Immature natural killer cell (primary cell): ENCODE measurements at regions not wholly inside any gene's neighbourhood (a gene's known extent, or its start where the extent isn't known, plus 50 kb on each side); places are given as distances from the start of the nearest gene placed in this dataset.
"Not testable (repeated sequence)": the region's sequence is repeated elsewhere in the genome, so short reads cannot be mapped to it uniquely, and the experiment has no call there.

Source experiments
- DNase-seq, 3 donors: peaks; one replicate each; pipeline ENCODE4 v3.0.0; 2022; ENCODE audit warnings: mixed read lengths in 1 of 3
- H3K27ac Mint-ChIP-seq, 6 donors: one replicate each; pipeline ENCODE4 v1.8.0; 2020; ENCODE audit warnings: mixed read lengths in 6 of 6, mild to moderate bottlenecking in 5 of 6, inconsistent platforms in 4 of 6, moderate library complexity in 3 of 6
- H3K27me3 Mint-ChIP-seq, 3 donors: one replicate each; pipeline ENCODE4 v1.8.0; 2020 to 2021; ENCODE audit warnings: low read depth in 3 of 3, mild to moderate bottlenecking in 3 of 3, mixed read lengths in 3 of 3, moderate library complexity in 3 of 3, inconsistent platforms in 1 of 3
- H3K36me3 Mint-ChIP-seq, 3 donors: one replicate each; pipeline ENCODE4 v1.8.0; 2020; ENCODE audit warnings: mixed read lengths in 3 of 3, inconsistent platforms in 2 of 3, mild to moderate bottlenecking in 2 of 3
- H3K4me1 Mint-ChIP-seq, 2 donors: one replicate each; pipeline ENCODE4 v1.8.0; 2020; ENCODE audit warnings: inconsistent platforms in 2 of 2, mild to moderate bottlenecking in 2 of 2, mixed read lengths in 2 of 2, moderate library complexity in 1 of 2
- H3K4me3 Mint-ChIP-seq, 5 donors: one replicate each; pipeline ENCODE4 v1.8.0; 2020; ENCODE audit warnings: mild to moderate bottlenecking in 5 of 5, mixed read lengths in 5 of 5, inconsistent platforms in 3 of 5, moderate library complexity in 3 of 5
- H3K9me3 Mint-ChIP-seq, 6 donors: one replicate each; pipeline ENCODE4 v1.8.0; 2020; ENCODE audit warnings: mild to moderate bottlenecking in 6 of 6, mixed read lengths in 6 of 6, inconsistent platforms in 4 of 6, moderate library complexity in 3 of 6

- H3K27ac Mint-ChIP-seq, H3K4me3 Mint-ChIP-seq, H3K4me1 Mint-ChIP-seq, H3K36me3 Mint-ChIP-seq, H3K9me3 Mint-ChIP-seq, H3K27me3 Mint-ChIP-seq: not testable (repeated sequence)
- DNase-seq = peak in 1 of 3 donors; percentile 0
Observed at GRCh38 chr21:7798446-7798845, 2722.9 kb upstream of the TPTE start.

- not testable (repeated sequence) for H3K4me3 Mint-ChIP-seq, H3K4me1 Mint-ChIP-seq, H3K9me3 Mint-ChIP-seq, H3K27me3 Mint-ChIP-seq, DNase-seq, H3K36me3 Mint-ChIP-seq, H3K27ac Mint-ChIP-seq
Observed at GRCh38 chr21:7799697-7800096, 2721.7 kb upstream of the TPTE start.

- DNase-seq, H3K27me3 Mint-ChIP-seq, H3K4me3 Mint-ChIP-seq, H3K4me1 Mint-ChIP-seq, H3K9me3 Mint-ChIP-seq, H3K27ac Mint-ChIP-seq, H3K36me3 Mint-ChIP-seq: not testable (repeated sequence)
Observed at GRCh38 chr21:7813475-7813874, 2707.9 kb upstream of the TPTE start.

GRCh38 chr21:7817013-7817412 is 2704.4 kb upstream of the TPTE start:
- not testable (repeated sequence) for H3K36me3 Mint-ChIP-seq, H3K4me3 Mint-ChIP-seq, H3K9me3 Mint-ChIP-seq, H3K4me1 Mint-ChIP-seq, DNase-seq, H3K27me3 Mint-ChIP-seq, H3K27ac Mint-ChIP-seq

- not testable (repeated sequence) for DNase-seq, H3K9me3 Mint-ChIP-seq, H3K4me3 Mint-ChIP-seq, H3K4me1 Mint-ChIP-seq, H3K27ac Mint-ChIP-seq, H3K36me3 Mint-ChIP-seq, H3K27me3 Mint-ChIP-seq
Observed at GRCh38 chr21:7819301-7819700, 2702.1 kb upstream of the TPTE start.

GRCh38 chr21:7825627-7826026 is 2695.8 kb upstream of the TPTE start:
- DNase-seq, H3K27me3 Mint-ChIP-seq, H3K4me3 Mint-ChIP-seq, H3K9me3 Mint-ChIP-seq, H3K36me3 Mint-ChIP-seq, H3K4me1 Mint-ChIP-seq, H3K27ac Mint-ChIP-seq: not testable (repeated sequence)

- not testable (repeated sequence) for DNase-seq, H3K4me3 Mint-ChIP-seq, H3K36me3 Mint-ChIP-seq, H3K9me3 Mint-ChIP-seq, H3K27ac Mint-ChIP-seq, H3K27me3 Mint-ChIP-seq, H3K4me1 Mint-ChIP-seq
Observed at GRCh38 chr21:7826174-7826573, 2695.2 kb upstream of the TPTE start.

- not testable (repeated sequence) for H3K27me3 Mint-ChIP-seq, DNase-seq, H3K4me1 Mint-ChIP-seq, H3K36me3 Mint-ChIP-seq, H3K9me3 Mint-ChIP-seq, H3K27ac Mint-ChIP-seq, H3K4me3 Mint-ChIP-seq
Observed at GRCh38 chr21:7828260-7828659, 2693.1 kb upstream of the TPTE start.

GRCh38 chr21:7829411-7829810 is 2692.0 kb upstream of the TPTE start:
- H3K27me3 Mint-ChIP-seq, H3K4me1 Mint-ChIP-seq, H3K36me3 Mint-ChIP-seq, H3K9me3 Mint-ChIP-seq, H3K27ac Mint-ChIP-seq, DNase-seq, H3K4me3 Mint-ChIP-seq: not testable (repeated sequence)

- H3K9me3 Mint-ChIP-seq, H3K27ac Mint-ChIP-seq, H3K4me3 Mint-ChIP-seq, DNase-seq, H3K27me3 Mint-ChIP-seq, H3K4me1 Mint-ChIP-seq, H3K36me3 Mint-ChIP-seq: not testable (repeated sequence)
Observed at GRCh38 chr21:7837315-7837714, 2684.1 kb upstream of the TPTE start.

GRCh38 chr21:7853426-7853825 is 2668.0 kb upstream of the TPTE start:
- not testable (repeated sequence) for H3K9me3 Mint-ChIP-seq, H3K4me1 Mint-ChIP-seq, H3K4me3 Mint-ChIP-seq, H3K27ac Mint-ChIP-seq, DNase-seq, H3K27me3 Mint-ChIP-seq, H3K36me3 Mint-ChIP-seq

GRCh38 chr21:7853836-7854235 is 2667.5 kb upstream of the TPTE start:
- not testable (repeated sequence) for H3K27ac Mint-ChIP-seq, H3K4me3 Mint-ChIP-seq

More at GRCh38 chr21:7853836-7854235, 2667.5 kb upstream of the TPTE start:
- H3K27me3 Mint-ChIP-seq, H3K36me3 Mint-ChIP-seq, H3K4me1 Mint-ChIP-seq, H3K9me3 Mint-ChIP-seq, DNase-seq: not testable (repeated sequence)
